GM12874 (cell line): ENCODE measurements at regions not wholly inside any gene's neighbourhood (a gene's known extent, or its start where the extent isn't known, plus 50 kb on each side); places are given as distances from the start of the nearest gene placed in this dataset.

ENCODE experiments used
- TF ChIP-seq, protein P1 (sequence below): IDR thresholded peaks from 2 replicates; pipeline ENCODE4 v1.5.1; 2011; ENCODE audit warnings: low read depth, mild to moderate bottlenecking, control low read depth, low read length, moderate library complexity; ENCODE audit not compliant: insufficient read depth

DNA sequence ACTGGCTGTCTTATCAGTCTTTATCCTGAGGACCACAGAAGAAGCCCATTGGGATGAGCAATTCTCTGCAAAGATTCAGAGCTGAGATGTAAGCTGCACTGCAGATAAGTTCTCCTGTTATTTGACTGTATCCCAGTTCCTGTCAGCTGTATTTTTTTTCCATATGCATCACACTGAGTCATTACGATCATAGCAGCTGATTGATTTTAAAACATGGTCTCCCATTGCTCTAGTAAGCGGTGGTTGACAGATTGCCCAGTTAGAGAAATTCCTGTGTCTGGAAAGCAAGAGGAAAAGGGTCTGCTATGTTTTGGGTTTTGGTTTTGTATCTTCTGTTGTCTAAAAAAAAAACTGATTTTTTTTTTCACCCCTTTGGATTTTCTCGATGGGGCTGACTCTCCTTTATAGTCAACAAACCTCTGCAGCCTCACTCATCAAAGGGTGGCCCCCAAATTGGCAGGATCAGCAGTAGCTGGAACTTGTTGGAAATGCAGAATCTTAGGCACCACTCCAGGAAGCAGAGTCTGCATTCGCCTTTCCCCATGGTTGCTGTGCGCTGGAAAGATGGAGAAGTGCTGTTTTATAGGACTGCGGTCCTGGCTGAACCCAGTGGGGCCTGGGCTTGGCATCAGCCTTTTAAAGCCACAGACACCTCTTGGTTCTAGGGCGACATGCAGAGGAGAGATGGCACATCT is 220.1 kb upstream of the MPHOSPH6 start:
- TF ChIP-seq, protein P1, sequence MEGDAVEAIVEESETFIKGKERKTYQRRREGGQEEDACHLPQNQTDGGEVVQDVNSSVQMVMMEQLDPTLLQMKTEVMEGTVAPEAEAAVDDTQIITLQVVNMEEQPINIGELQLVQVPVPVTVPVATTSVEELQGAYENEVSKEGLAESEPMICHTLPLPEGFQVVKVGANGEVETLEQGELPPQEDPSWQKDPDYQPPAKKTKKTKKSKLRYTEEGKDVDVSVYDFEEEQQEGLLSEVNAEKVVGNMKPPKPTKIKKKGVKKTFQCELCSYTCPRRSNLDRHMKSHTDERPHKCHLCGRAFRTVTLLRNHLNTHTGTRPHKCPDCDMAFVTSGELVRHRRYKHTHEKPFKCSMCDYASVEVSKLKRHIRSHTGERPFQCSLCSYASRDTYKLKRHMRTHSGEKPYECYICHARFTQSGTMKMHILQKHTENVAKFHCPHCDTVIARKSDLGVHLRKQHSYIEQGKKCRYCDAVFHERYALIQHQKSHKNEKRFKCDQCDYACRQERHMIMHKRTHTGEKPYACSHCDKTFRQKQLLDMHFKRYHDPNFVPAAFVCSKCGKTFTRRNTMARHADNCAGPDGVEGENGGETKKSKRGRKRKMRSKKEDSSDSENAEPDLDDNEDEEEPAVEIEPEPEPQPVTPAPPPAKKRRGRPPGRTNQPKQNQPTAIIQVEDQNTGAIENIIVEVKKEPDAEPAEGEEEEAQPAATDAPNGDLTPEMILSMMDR: no peak

DNA sequence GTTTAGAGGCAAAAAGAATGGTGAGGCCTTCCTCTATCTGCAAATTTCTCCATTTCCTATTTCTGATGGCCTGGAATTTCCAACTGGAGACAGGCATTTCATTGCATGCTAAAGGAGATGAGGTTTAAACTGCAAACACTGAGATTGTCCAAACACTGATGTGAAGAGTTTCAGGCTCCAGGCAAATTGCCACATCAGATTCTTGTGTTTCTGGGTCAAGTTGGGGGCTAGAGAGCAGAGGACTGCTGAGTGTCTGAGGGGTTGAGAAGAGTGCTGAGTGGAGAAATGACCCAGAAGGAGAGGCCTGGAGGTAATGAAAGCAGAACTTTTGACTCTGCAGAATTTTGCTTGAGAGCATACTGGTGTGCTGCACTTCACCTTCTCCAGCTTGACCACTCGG is 216.7 kb upstream of the MPHOSPH6 start:
- TF ChIP-seq, protein P1: no peak

DNA sequence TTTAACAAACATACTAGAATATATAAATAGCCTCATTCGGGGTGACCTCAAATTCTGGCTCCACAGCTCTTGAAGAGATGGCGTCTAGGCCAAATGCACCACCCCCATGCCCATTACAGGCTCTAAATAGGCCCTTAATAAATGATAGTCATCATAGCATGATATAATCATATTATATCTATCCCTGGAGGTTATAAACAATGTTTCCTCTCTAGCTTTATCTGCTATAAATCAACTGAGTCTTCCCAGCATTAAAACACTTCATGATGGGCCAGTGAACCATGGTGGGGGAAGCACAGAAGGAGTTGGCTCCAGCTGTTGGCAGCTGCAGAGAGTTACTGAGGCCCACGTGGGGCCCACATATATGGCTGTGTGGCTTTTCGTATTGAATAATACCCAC is 214.9 kb upstream of the MPHOSPH6 start:
- TF ChIP-seq, protein P1: no peak

DNA sequence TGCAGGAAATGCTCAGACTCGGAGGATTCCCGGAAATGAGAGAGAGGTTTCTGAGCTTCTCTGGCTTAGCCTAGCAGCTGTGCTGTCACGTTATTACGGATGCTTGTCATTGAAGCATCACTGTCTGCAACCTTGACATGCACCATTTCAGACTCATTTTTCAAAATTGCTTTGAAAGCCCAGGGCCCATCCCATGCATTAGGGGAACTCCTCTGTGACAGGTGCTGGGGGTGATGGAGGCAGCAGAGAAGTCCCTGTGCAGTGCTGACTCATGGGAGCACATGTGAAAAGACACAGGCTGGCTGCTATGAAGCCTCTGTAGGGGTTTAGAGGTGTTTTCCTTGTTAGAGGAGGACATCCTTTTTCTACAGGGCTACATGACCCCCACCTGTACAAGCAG is 214.0 kb upstream of the MPHOSPH6 start:
- TF ChIP-seq, protein P1: no peak

DNA sequence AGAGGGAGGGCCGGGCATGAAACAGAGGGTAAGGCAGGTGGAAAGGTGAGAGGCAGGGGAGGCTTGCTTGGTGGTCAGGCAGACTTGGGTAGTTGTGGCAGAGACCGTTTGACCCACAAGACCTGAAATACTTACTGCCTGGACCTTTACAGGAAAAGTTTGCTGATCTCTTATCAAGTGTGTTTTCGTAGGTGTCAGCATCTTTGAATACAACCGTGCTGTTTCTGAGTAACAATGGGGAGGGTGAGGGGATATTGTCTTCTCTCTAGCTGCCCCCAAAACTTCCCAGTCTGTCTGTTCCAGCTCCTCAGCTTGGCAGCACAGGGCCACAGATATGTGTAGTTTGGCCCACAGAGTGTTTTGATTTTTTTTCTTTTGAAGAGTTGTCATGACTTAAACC is 212.5 kb upstream of the MPHOSPH6 start:
- TF ChIP-seq, protein P1: no peak

DNA sequence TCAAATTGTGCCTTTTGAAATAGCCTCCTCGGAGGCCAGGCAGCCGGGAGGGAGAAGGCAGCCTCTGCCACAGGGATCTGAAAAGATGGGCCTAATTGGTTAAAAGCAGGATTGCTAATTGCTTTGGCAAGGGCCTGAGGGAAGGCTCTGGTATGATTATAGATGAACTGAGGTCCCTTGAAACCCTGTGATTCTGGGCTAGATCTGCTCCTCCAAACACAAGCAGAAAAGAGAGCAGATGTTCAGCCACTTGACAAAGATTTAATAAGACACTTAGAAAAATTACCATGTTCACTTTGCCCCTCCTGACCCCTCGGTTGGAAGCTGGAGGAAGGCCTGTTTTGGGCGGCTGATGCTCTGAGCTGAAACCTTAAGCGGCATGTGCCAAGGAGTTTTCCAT is 209.5 kb upstream of the MPHOSPH6 start:
- TF ChIP-seq, protein P1: no peak

DNA sequence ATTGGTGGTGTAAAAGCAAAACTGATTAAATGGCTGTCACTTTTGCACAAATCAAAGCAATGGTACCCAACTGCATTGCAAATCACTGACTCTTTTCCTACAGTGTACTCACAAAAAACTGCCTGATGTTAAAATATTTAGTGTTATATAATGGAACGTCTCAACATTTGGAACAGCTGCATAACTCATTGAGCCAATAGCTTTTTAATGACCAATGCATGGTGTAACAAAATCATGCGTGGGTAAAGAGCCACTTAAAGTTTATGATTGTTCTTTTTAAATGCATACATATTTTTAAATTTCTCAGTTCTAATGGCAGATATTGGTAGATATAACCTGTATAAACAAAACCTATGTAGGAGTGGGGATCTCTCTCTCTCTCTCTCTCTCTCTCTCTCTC is 204.0 kb upstream of the MPHOSPH6 start:
- TF ChIP-seq, protein P1: no peak

DNA sequence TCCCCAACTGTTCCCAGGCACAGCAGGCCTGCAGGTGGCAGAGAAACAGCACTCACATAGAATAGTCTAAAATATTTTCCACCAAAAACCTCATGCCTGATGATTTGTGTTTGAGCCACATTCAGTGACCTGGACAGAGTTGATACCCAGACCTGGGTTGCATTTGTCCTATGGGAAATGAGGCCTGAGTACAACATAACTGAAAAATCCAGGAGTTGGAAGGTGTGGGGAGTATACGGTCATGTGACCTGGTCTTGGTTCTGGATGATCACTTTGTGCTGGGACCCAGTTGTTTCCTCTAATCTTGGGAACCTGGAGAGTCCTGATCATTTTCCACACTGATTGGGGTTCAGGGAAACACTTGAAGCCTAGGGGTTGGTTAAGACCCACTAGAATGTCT is 200.3 kb upstream of the MPHOSPH6 start:
- TF ChIP-seq, protein P1: no peak
